GM12878 (cell line): ENCODE measurements at regions not wholly inside any gene's neighbourhood (a gene's known extent, or its start where the extent isn't known, plus 50 kb on each side); places are given as distances from the start of the nearest gene placed in this dataset.

Experiments
- ATAC-seq: fragments of 200-7000 bp; cut with Tn5 transposase; 3 replicates; pipeline ENCODE4 v1.9.1; 2020; ENCODE audit warnings: mild to moderate bottlenecking, moderate library complexity
- BruUV-seq: library from RNA; stranded (reverse); fragments of 400-500 nt; replicated peaks from 2 replicates; lab custom pipeline; 2021; lab: Mats Ljungman, UMichigan
- CTCF ChIA-PET: fragments of 300-600 bp; sonication (Branson Sonifier 250); formaldehyde crosslinking; extraction: SDS; loops from one replicate; lab custom pipeline; 2021; ENCODE audit warnings: inconsistent platforms; lab: Yijun Ruan, JAX
- POLR2A ChIA-PET: fragments of 350-600 bp; formaldehyde crosslinking; extraction: SDS; loops from one replicate; lab custom pipeline; 2021; ENCODE audit warnings: inconsistent platforms; lab: Charles Lee
- RAD21 ChIA-PET: fragments of 300-600 bp; sonication (Branson Sonifier 250); formaldehyde crosslinking; loops from one replicate; lab custom pipeline; 2023; ENCODE audit warnings: antibody characterized with exemption; ENCODE audit not compliant: unreplicated experiment; lab: Charles Lee
- SMC1A ChIA-PET: fragments of 300-600 bp; sonication (Branson Sonifier 250); formaldehyde crosslinking; loops from one replicate; lab custom pipeline; 2023; ENCODE audit not compliant: unreplicated experiment, uncharacterized antibody; lab: Charles Lee
- DNase-seq: peaks from one replicate; pipeline ENCODE4 v3.0.0-alpha.2; 2011; ENCODE audit warnings: low read depth, low spot score
- FAIRE-seq: peaks from 3 replicates; lab custom pipeline; 2011; peaks lifted over from hg19 to GRCh38; lab: Jason Lieb, UNC
- H2AFZ ChIP-seq: 2 replicates; pipeline ENCODE4 v1.6.0; 2011; ENCODE audit warnings: low read depth, low read length, control low read depth; ENCODE audit not compliant: control insufficient read depth
- H3K27ac ChIP-seq: 2 replicates; pipeline ENCODE4 v1.5.1; 2011; ENCODE audit warnings: control low read depth; ENCODE audit not compliant: control insufficient read depth, insufficient read depth
- H3K27me3 ChIP-seq, 2 experiments: replicated peaks in 1 of 2; 2 replicates each; pipeline versions ENCODE4 v1.6.0 to v1.6.1; 2011; ENCODE audit warnings: low read length in 1 of 2; ENCODE audit not compliant: control insufficient read depth in 2 of 2, insufficient read depth in 2 of 2
- H3K36me3 ChIP-seq, 2 experiments: 2 replicates each; pipeline ENCODE4 v1.5.1; 2011; ENCODE audit warnings: low read length in 1 of 2; ENCODE audit not compliant: control insufficient read depth in 2 of 2, insufficient read depth in 2 of 2
- H3K4me1 ChIP-seq: 2 replicates; pipeline ENCODE4 v1.6.1; 2011; ENCODE audit warnings: mild to moderate bottlenecking, low read length, moderate library complexity, mixed read lengths; ENCODE audit not compliant: control insufficient read depth, insufficient read depth
- H3K4me2 ChIP-seq: 2 replicates; pipeline ENCODE4 v1.6.0; 2011; ENCODE audit warnings: control low read depth; ENCODE audit not compliant: control insufficient read depth, insufficient read depth
- H3K4me3 ChIP-seq: fragments of 200-600 bp; sonication (generic); 2 replicates; pipeline ENCODE4 v1.5.1; 2016
- H3K79me2 ChIP-seq: 2 replicates; pipeline ENCODE4 v1.6.0; 2011; ENCODE audit warnings: low read length; ENCODE audit not compliant: control insufficient read depth, insufficient read depth
- H3K9ac ChIP-seq: 2 replicates; pipeline ENCODE4 v1.8.0; 2011; ENCODE audit warnings: low read length, control low read depth, mixed read lengths; ENCODE audit not compliant: control insufficient read depth, insufficient read depth
- H3K9me3 ChIP-seq: replicated peaks from 3 replicates; pipeline ENCODE4 v1.5.1; 2011; ENCODE audit warnings: mild to moderate bottlenecking, low read length; ENCODE audit not compliant: control insufficient read depth, insufficient read depth
- H4K20me1 ChIP-seq: 2 replicates; pipeline ENCODE4 v1.6.0; 2011; ENCODE audit not compliant: control insufficient read depth, insufficient read depth
- BCL11A ChIP-seq: IDR thresholded peaks from 2 replicates; pipeline ENCODE4 v1.6.1; 2011; ENCODE audit warnings: low read depth, low read length
- CHD4 ChIP-seq: fragments of 200-600 bp; sonication (generic); IDR thresholded peaks from 2 replicates; pipeline ENCODE4 v1.6.1; 2016; ENCODE audit warnings: mild to moderate bottlenecking
- CREB1 ChIP-seq: IDR thresholded peaks from 2 replicates; pipeline ENCODE4 v1.6.1; 2012; ENCODE audit warnings: low read depth, mild to moderate bottlenecking, inconsistent platforms
- EED ChIP-seq: sonication (generic); IDR thresholded peaks from 2 replicates; pipeline ENCODE4 v1.6.1; 2016; ENCODE audit warnings: antibody characterized with exemption, low read depth
- FOXM1 ChIP-seq: IDR thresholded peaks from 2 replicates; pipeline ENCODE4 v1.6.1; 2012; ENCODE audit warnings: low read depth, mild to moderate bottlenecking, inconsistent platforms, low read length, moderate library complexity
- NFXL1 ChIP-seq: fragments of 450-650 bp; IDR thresholded peaks from 2 replicates; pipeline ENCODE4 v1.6.1; 2017; ENCODE audit warnings: antibody characterized with exemption, mild to moderate bottlenecking, borderline replicate concordance
- POLR2AphosphoS2 ChIP-seq: IDR thresholded peaks from 2 replicates; pipeline ENCODE4 v1.6.1; 2011; ENCODE audit warnings: low read depth, mild to moderate bottlenecking, low read length, improper control_type of control experiment, moderate library complexity
- STAT1 ChIP-seq: fragments of 450-650 bp; conservative IDR thresholded peaks from 2 replicates; pipeline ENCODE4 v1.6.1; 2014; ENCODE audit warnings: antibody characterized with exemption, mild to moderate bottlenecking
- WGBS: methylation state at CpG from one replicate; pipeline ENCODE4 v1.1.6; 2016; ENCODE audit warnings: low lambda C conversion rate; ENCODE audit not compliant: insufficient replicate concordance, insufficient coverage; ENCODE audit errors: missing lambda C conversion rate; 5-methylcytosine and 5-hydroxymethylcytosine counted together
- in situ Hi-C: fragments of 300-500 bp; cut with MboI; formaldehyde crosslinking; loops from 9 replicates; pipeline ENCODE4 v1.14.3; 2018; ENCODE audit warnings: mixed read lengths
- intact Hi-C: fragments of 100-400 bp; cut with micrococcal nuclease; formaldehyde crosslinking; loops from one replicate; pipeline ENCODE4 v1.14.2; 2022; ENCODE audit not compliant: unreplicated experiment
- TF ChIP-seq, protein P1 (sequence below): fragments of 450-650 bp; IDR thresholded peaks from 2 replicates; pipeline ENCODE4 v1.6.1; 2018; ENCODE audit warnings: mild to moderate bottlenecking, low read depth, moderate library complexity; ENCODE audit not compliant: partially characterized antibody
- TF ChIP-seq, protein P2 (sequence below): fragments of 450-650 bp; formaldehyde crosslinking; IDR thresholded peaks from 2 replicates; pipeline ENCODE4 v1.4.0; 2022; ENCODE audit warnings: mild to moderate bottlenecking, moderate library complexity
- TF ChIP-seq, protein P3 (sequence below): IDR thresholded peaks from 2 replicates; pipeline ENCODE4 v1.6.1; 2011; ENCODE audit warnings: low read depth, mild to moderate bottlenecking, low read length, moderate library complexity, borderline replicate concordance; ENCODE audit errors: extremely low read depth
- TF ChIP-seq, protein P4 (sequence below): fragments of 450-650 bp; IDR thresholded peaks from 2 replicates; pipeline ENCODE4 v1.6.1; 2017; ENCODE audit warnings: mild to moderate bottlenecking, moderate library complexity

DNA sequence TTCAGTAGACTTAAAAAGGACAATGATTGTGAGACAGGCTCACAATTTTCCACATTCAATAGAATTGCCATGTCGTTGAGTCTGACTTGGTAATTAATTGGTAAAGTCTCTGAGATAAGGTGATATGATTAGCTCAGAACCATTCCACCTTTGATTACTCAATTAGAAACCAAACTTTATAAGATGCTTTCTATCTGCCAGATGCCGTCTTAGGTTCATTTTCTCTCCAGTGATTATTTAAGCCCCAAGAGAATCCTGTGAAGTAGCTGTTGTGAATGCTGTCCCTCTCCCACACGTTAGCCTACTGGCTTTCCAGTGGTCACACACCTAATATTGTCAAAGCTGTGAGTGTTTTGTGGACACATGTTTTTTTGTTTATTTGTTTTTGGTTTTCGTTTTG lies 528.9 kb upstream of the ZNF462 start (continued):
- TF ChIP-seq POLR2AphosphoS2 = no peak

DNA sequence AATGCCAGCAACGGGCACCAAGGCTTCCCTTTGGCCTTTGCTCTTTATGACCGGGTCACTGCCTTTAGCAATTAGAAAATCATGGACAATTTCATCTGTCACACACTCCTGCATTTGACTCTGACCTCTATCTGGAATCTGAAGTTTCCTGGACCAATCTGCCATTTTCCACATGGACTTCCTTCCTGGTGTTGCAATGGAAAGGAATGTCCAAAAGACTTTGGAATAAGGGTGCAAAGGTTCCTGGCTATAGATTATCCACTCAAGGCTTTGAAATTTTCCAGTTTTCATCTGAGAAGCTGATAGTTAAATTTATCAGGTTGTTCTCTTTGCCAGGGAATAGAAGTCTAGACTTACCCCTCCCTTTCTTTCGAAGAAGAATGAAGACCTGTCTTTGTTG lies 523.1 kb upstream of the ZNF462 start:
- intact Hi-C loops (no loop called here), in situ Hi-C loops (no loop called here)
- H3K4me1 ChIP-seq = no peaks in the 10 kb centered on the region
- ChIA-PET POLR2A (interaction anchor here (0.6 to 1.1 kb wide), 2 partner anchors 9 to 19 kb away, joined by 3 to 6 read pairs; no protein-coding TSS in a partner anchor), CTCF (no interaction called here), RAD21 (interaction anchor here (1.1 kb wide), 1 partner anchor 13 kb away, joined by 3 read pairs; no protein-coding TSS in a partner anchor), SMC1A (interaction anchor here (0.8 to 2.5 kb wide), 7 partner anchors 9 to 87 kb away, joined by 3 to 14 read pairs (median 4); no protein-coding TSS in a partner anchor)
- ATAC-seq (no peak), FAIRE-seq (no peak), DNase-seq (no peak)
- no peak overlapping the region for H3K4me2 ChIP-seq
- no peak overlapping the region for H3K27ac ChIP-seq
- no peaks in the 10 kb centered on the region for H3K9me3 ChIP-seq
- no peak overlapping the region for H3K9ac ChIP-seq
- no peaks in the 10 kb centered on the region for H3K27me3 ChIP-seq
- H3K36me3 ChIP-seq = no peaks in the 10 kb centered on the region
- no peak overlapping the region for H3K4me3 ChIP-seq
- WGBS = 0% methylated on average over 3 of the region's 3 CpGs
- no peaks in the 10 kb centered on the region for H4K20me1 ChIP-seq
- H2AFZ ChIP-seq = no peak overlapping the region
- no peaks in the 10 kb centered on the region for H3K79me2 ChIP-seq
- no TSS peak for BruUV-seq
- TF ChIP-seq, protein P1, sequence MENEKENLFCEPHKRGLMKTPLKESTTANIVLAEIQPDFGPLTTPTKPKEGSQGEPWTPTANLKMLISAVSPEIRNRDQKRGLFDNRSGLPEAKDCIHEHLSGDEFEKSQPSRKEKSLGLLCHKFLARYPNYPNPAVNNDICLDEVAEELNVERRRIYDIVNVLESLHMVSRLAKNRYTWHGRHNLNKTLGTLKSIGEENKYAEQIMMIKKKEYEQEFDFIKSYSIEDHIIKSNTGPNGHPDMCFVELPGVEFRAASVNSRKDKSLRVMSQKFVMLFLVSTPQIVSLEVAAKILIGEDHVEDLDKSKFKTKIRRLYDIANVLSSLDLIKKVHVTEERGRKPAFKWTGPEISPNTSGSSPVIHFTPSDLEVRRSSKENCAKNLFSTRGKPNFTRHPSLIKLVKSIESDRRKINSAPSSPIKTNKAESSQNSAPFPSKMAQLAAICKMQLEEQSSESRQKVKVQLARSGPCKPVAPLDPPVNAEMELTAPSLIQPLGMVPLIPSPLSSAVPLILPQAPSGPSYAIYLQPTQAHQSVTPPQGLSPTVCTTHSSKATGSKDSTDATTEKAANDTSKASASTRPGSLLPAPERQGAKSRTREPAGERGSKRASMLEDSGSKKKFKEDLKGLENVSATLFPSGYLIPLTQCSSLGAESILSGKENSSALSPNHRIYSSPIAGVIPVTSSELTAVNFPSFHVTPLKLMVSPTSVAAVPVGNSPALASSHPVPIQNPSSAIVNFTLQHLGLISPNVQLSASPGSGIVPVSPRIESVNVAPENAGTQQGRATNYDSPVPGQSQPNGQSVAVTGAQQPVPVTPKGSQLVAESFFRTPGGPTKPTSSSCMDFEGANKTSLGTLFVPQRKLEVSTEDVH = no peak
- TF ChIP-seq FOXM1 (no peak), CHD4 (no peak), EED (no peak), STAT1 (no peak), CREB1 (no peak), NFXL1 (no peak), BCL11A (no peak)
- TF ChIP-seq, protein P2, sequence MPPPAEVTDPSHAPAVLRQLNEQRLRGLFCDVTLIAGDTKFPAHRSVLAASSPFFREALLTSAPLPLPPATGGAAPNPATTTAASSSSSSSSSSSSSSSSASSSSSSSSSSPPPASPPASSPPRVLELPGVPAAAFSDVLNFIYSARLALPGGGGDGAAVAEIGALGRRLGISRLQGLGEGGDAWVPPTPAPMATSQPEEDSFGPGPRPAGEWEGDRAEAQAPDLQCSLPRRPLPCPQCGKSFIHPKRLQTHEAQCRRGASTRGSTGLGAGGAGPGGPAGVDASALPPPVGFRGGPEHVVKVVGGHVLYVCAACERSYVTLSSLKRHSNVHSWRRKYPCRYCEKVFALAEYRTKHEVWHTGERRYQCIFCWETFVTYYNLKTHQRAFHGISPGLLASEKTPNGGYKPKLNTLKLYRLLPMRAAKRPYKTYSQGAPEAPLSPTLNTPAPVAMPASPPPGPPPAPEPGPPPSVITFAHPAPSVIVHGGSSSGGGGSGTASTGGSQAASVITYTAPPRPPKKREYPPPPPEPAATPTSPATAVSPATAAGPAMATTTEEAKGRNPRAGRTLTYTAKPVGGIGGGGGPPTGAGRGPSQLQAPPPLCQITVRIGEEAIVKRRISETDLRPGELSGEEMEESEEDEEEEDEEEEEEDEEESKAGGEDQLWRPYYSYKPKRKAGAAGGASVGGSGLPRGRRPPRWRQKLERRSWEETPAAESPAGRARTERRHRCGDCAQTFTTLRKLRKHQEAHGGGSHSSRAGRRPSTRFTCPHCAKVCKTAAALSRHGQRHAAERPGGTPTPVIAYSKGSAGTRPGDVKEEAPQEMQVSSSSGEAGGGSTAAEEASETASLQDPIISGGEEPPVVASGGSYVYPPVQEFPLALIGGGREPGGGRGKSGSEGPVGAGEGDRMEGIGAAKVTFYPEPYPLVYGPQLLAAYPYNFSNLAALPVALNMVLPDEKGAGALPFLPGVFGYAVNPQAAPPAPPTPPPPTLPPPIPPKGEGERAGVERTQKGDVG = no peak
- TF ChIP-seq, protein P3, sequence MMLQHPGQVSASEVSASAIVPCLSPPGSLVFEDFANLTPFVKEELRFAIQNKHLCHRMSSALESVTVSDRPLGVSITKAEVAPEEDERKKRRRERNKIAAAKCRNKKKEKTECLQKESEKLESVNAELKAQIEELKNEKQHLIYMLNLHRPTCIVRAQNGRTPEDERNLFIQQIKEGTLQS = no peak
- TF ChIP-seq, protein P4, sequence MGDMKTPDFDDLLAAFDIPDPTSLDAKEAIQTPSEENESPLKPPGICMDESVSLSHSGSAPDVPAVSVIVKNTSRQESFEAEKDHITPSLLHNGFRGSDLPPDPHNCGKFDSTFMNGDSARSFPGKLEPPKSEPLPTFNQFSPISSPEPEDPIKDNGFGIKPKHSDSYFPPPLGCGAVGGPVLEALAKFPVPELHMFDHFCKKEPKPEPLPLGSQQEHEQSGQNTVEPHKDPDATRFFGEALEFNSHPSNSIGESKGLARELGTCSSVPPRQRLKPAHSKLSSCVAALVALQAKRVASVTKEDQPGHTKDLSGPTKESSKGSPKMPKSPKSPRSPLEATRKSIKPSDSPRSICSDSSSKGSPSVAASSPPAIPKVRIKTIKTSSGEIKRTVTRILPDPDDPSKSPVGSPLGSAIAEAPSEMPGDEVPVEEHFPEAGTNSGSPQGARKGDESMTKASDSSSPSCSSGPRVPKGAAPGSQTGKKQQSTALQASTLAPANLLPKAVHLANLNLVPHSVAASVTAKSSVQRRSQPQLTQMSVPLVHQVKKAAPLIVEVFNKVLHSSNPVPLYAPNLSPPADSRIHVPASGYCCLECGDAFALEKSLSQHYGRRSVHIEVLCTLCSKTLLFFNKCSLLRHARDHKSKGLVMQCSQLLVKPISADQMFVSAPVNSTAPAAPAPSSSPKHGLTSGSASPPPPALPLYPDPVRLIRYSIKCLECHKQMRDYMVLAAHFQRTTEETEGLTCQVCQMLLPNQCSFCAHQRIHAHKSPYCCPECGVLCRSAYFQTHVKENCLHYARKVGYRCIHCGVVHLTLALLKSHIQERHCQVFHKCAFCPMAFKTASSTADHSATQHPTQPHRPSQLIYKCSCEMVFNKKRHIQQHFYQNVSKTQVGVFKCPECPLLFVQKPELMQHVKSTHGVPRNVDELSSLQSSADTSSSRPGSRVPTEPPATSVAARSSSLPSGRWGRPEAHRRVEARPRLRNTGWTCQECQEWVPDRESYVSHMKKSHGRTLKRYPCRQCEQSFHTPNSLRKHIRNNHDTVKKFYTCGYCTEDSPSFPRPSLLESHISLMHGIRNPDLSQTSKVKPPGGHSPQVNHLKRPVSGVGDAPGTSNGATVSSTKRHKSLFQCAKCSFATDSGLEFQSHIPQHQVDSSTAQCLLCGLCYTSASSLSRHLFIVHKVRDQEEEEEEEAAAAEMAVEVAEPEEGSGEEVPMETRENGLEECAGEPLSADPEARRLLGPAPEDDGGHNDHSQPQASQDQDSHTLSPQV = no peak
